ENCODE measurements at regions not wholly inside any gene's neighbourhood (a gene's known extent, or its start where the extent isn't known, plus 50 kb on each side); places are given as distances from the start of the nearest gene placed in this dataset.

GRCh38 chr20:52592567-52592966, 379.6 kb upstream of the TSHZ2 start:
- intact Hi-C loops (cut with micrococcal nuclease) = no loop called here
- H3K4me3 ChIP-seq (ENCODE audit: low read length) = no peak overlapping the region
- ChIA-PET CTCF (no interaction called here), POLR2A (ENCODE audit: unreplicated experiment) (no interaction called here)
- no peaks in the 10 kb centered on the region for H3K79me2 ChIP-seq (ENCODE audit: low read length)
- no peak for DNase-seq
- no TSS peak for BruUV-seq (replicated peaks)
- H3K27me3 ChIP-seq (ENCODE audit: low read length) = no peaks in the 10 kb centered on the region; the same call in 1 of the 2 replicates
- H2AFZ ChIP-seq (ENCODE audit: low read length) = no peak overlapping the region
- H3K4me2 ChIP-seq (ENCODE audit: low read length) = no peak overlapping the region
- H3K9me2 ChIP-seq (replicated peaks; ENCODE audit: low read length) = no peaks in the 10 kb centered on the region
- H3F3A ChIP-seq (ENCODE audit: low read length, unreplicated experiment) = no peaks in the 10 kb centered on the region
- no peak overlapping the region for H3K27ac ChIP-seq (ENCODE audit: low read length)
- TF ChIP-seq EZH2phosphoT487 (IDR thresholded peaks at IDR 0.05; ENCODE audit: borderline replicate concordance, low read length) (no peak), CTCF (conservative IDR thresholded peaks at IDR 0.05; ENCODE audit: low read depth, low read length) (no peak)
- H3K36me3 ChIP-seq (ENCODE audit: low read depth, low read length) = no peaks in the 10 kb centered on the region
- no peaks in the 10 kb centered on the region for H3K4me1 ChIP-seq (ENCODE audit: insufficient read depth, low read length)
- no peak overlapping the region for H3K9ac ChIP-seq (ENCODE audit: low read length)
- no peak for ATAC-seq
- no peaks in the 10 kb centered on the region for H3K9me3 ChIP-seq (ENCODE audit: low read length)
- H4K20me1 ChIP-seq (ENCODE audit: low read length) = no peaks in the 10 kb centered on the region

GRCh38 chr20:52590100-52590499, 382.1 kb upstream of the TSHZ2 start:
- no peak for ATAC-seq

GRCh38 chr20:52589251-52589812, 382.8 kb upstream of the TSHZ2 start:
- H3K4me2 ChIP-seq (ENCODE audit: low read length) = no peak overlapping the region
- POLR2A ChIA-PET (ENCODE audit: unreplicated experiment) = no interaction called here
- H3K9me3 ChIP-seq (ENCODE audit: low read length) = peaks cover 4% of the 10 kb centered on the region
- CTCF ChIA-PET = no interaction called here
- TF ChIP-seq EZH2phosphoT487 (IDR thresholded peaks at IDR 0.05; ENCODE audit: borderline replicate concordance, low read length) (no peak), EZH2 (IDR thresholded peaks at IDR 0.05; ENCODE audit: low read length, unreplicated experiment) (no peak), CTCF (conservative IDR thresholded peaks at IDR 0.05; ENCODE audit: low read depth, low read length) (no peak)
- BruUV-seq (replicated peaks) = no TSS peak
- no peak overlapping the region for H2AFZ ChIP-seq (ENCODE audit: low read length)
- H3K4me1 ChIP-seq (ENCODE audit: insufficient read depth, low read length) = no peaks in the 10 kb centered on the region
- H4K20me1 ChIP-seq (ENCODE audit: low read length) = no peaks in the 10 kb centered on the region
- no peak overlapping the region for H3K4me3 ChIP-seq (ENCODE audit: low read length)
- H3K79me2 ChIP-seq (ENCODE audit: low read length) = no peaks in the 10 kb centered on the region
- ATAC-seq (no peak), DNase-seq (no peak)
- no peak overlapping the region for H3K9ac ChIP-seq (ENCODE audit: low read length)
- H3K9me2 ChIP-seq (replicated peaks; ENCODE audit: low read length) = no peaks in the 10 kb centered on the region
- H3F3A ChIP-seq (ENCODE audit: low read length, unreplicated experiment) = no peaks in the 10 kb centered on the region
- no peak overlapping the region for H3K27ac ChIP-seq (ENCODE audit: low read length)
- intact Hi-C loops (cut with micrococcal nuclease) = no loop called here
- H3K36me3 ChIP-seq (ENCODE audit: low read depth, low read length) = no peaks in the 10 kb centered on the region
- H3K27me3 ChIP-seq (ENCODE audit: low read length) = no peaks in the 10 kb centered on the region; the same call in 1 of the 2 replicates

More at GRCh38 chr20:52590100-52590499, 382.1 kb upstream of the TSHZ2 start:
- DNase-seq = no peak
- H3K27ac ChIP-seq (ENCODE audit: low read length) = no peak overlapping the region
- H3K4me1 ChIP-seq (ENCODE audit: insufficient read depth, low read length) = no peaks in the 10 kb centered on the region
- no peaks in the 10 kb centered on the region for H3K79me2 ChIP-seq (ENCODE audit: low read length)
- ChIA-PET POLR2A (ENCODE audit: unreplicated experiment) (no interaction called here), CTCF (no interaction called here)
- no peaks in the 10 kb centered on the region for H4K20me1 ChIP-seq (ENCODE audit: low read length)
- no peak overlapping the region for H3K4me2 ChIP-seq (ENCODE audit: low read length)
- intact Hi-C loops (cut with micrococcal nuclease) = no loop called here
- H3K9me3 ChIP-seq (ENCODE audit: low read length) = no peaks in the 10 kb centered on the region; the same call in 1 of the 2 replicates
- H3K27me3 ChIP-seq (ENCODE audit: low read length) = no peaks in the 10 kb centered on the region; the same call in 1 of the 2 replicates
- no peak for TF ChIP-seq EZH2 (IDR thresholded peaks at IDR 0.05; ENCODE audit: low read length, unreplicated experiment)
- TF ChIP-seq CTCF (conservative IDR thresholded peaks at IDR 0.05; ENCODE audit: low read depth, low read length) = no peak
- no peak for TF ChIP-seq EZH2phosphoT487 (IDR thresholded peaks at IDR 0.05; ENCODE audit: borderline replicate concordance, low read length)
- H3F3A ChIP-seq (ENCODE audit: low read length, unreplicated experiment) = no peaks in the 10 kb centered on the region
- H3K9ac ChIP-seq (ENCODE audit: low read length) = no peak overlapping the region
- BruUV-seq (replicated peaks) = no TSS peak
- H3K9me2 ChIP-seq (replicated peaks; ENCODE audit: low read length) = no peaks in the 10 kb centered on the region
- no peak overlapping the region for H3K4me3 ChIP-seq (ENCODE audit: low read length)
- no peak overlapping the region for H2AFZ ChIP-seq (ENCODE audit: low read length)
- no peaks in the 10 kb centered on the region for H3K36me3 ChIP-seq (ENCODE audit: low read depth, low read length)
